ENCODE measurements at regions not wholly inside any gene's neighbourhood (a gene's known extent, or its start where the extent isn't known, plus 50 kb on each side); places are given as distances from the start of the nearest gene placed in this dataset.
A peak's percentile ranks its signal among the peaks of the same experiment; 100 is the strongest.
"Not testable (repeated sequence)": the region's sequence is repeated elsewhere in the genome, so short reads cannot be mapped to it uniquely, and the experiment has no call there.

DNA sequence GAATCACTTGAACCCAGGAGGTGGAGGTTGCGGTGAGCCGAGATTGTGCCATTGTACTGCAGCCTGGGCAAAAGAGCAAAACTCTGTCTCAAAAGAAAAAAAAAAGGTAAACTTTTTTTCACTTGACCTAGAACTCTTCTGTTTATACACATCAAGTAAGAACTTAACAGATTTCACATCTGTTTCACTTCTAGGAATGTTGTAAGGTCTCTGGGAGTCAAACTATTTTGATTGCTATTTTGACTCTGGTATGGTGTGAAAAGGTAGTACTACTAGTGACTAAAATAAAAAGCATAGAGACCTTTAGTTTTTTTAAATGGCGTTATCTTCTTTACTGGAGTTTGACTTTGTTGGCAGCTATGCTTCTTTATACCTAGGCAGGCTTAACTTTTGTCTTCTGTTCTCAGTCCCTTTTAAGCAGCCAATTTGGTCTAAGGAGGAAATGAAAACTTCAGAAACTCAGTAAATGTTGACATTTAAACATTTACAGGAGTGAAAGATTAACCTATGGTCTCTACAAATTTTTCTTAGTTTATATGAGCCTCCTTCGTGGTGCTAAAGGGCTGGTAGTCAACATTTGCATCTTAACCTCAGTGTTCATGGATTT, 84.7 kb downstream of the METTL2B start:
- H3K9ac ChIP-seq (ENCODE audit: low read length in 3 of 3), result not testable (repeated sequence)

GRCh38 chr7:128562795-128563194, 86.2 kb downstream of the METTL2B start:
- H3K27ac ChIP-seq (ENCODE audit: low read depth in 2 of 2, low read length in 2 of 2); H3K9ac ChIP-seq (ENCODE audit: low read length in 3 of 3); FAIRE-seq; DNase-seq; H3K4me1 ChIP-seq (ENCODE audit: control insufficient read depth in 2 of 3, insufficient read depth in 2 of 3, low read depth in 1 of 3, low read length in 3 of 3); intact Hi-C loops (cut with DNase I); H3K9me3 ChIP-seq (ENCODE audit: control insufficient read depth in 2 of 3, insufficient read depth in 1 of 3, low read length in 3 of 3); H3K27me3 ChIP-seq (ENCODE audit: control insufficient read depth, insufficient read depth, low read length); H3K36me3 ChIP-seq (ENCODE audit: control insufficient read depth in 2 of 3, insufficient read depth in 3 of 3, low read length in 3 of 3); H3K4me3 ChIP-seq (ENCODE audit: low read length in 3 of 3): not testable (repeated sequence)

More for the DNA sequence above, 84.7 kb downstream of the METTL2B start:
- H3K36me3 ChIP-seq (ENCODE audit: control insufficient read depth in 2 of 3, insufficient read depth in 3 of 3, low read length in 3 of 3); intact Hi-C loops (cut with DNase I); H3K9me3 ChIP-seq (ENCODE audit: control insufficient read depth in 2 of 3, insufficient read depth in 1 of 3, low read length in 3 of 3); H3K4me3 ChIP-seq (ENCODE audit: low read length in 3 of 3); FAIRE-seq; H3K27ac ChIP-seq (ENCODE audit: low read depth in 2 of 2, low read length in 2 of 2); H3K27me3 ChIP-seq (ENCODE audit: control insufficient read depth, insufficient read depth, low read length); H3K4me1 ChIP-seq (ENCODE audit: control insufficient read depth in 2 of 3, insufficient read depth in 2 of 3, low read depth in 1 of 3, low read length in 3 of 3): not testable (repeated sequence)
- DNase-seq, result peak in 1 of 5 donors; percentile 14

DNA sequence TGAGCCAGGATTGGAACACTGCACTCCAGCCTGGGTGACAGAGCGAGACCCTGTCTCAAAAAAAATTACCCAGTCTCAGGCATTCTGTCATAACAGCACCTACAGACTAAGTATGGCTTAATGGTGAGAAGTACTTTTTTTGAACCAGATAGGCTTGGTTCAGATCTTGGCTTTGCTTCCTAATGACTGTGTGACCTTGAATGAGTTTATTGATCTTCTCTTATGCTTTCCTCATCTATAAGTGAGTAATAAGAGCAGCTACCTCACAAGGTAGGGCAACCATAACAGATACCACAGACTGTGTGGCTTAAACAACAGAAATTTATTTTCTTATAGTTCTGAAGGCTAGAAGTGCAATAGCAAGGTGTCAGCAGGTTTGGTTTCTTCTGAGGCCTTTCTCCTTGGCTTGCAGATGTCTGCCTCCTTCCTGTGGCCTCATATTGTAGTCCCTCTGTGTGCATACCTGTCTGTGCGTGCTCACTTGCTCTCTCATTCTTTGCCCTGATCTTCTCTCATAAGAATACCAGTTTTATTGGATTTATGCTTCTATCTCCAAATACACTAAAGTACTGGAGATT, 87.7 kb downstream of the METTL2B start:
- H3K4me1 ChIP-seq (ENCODE audit: control insufficient read depth in 2 of 3, insufficient read depth in 2 of 3, low read depth in 1 of 3, low read length in 3 of 3); H3K9ac ChIP-seq (ENCODE audit: low read length in 3 of 3); DNase-seq; H3K27me3 ChIP-seq (ENCODE audit: control insufficient read depth, insufficient read depth, low read length); intact Hi-C loops (cut with DNase I); FAIRE-seq; H3K9me3 ChIP-seq (ENCODE audit: control insufficient read depth in 2 of 3, insufficient read depth in 1 of 3, low read length in 3 of 3); H3K4me3 ChIP-seq (ENCODE audit: low read length in 3 of 3); H3K36me3 ChIP-seq (ENCODE audit: control insufficient read depth in 2 of 3, insufficient read depth in 3 of 3, low read length in 3 of 3); H3K27ac ChIP-seq (ENCODE audit: low read depth in 2 of 2, low read length in 2 of 2): not testable (repeated sequence)

DNA sequence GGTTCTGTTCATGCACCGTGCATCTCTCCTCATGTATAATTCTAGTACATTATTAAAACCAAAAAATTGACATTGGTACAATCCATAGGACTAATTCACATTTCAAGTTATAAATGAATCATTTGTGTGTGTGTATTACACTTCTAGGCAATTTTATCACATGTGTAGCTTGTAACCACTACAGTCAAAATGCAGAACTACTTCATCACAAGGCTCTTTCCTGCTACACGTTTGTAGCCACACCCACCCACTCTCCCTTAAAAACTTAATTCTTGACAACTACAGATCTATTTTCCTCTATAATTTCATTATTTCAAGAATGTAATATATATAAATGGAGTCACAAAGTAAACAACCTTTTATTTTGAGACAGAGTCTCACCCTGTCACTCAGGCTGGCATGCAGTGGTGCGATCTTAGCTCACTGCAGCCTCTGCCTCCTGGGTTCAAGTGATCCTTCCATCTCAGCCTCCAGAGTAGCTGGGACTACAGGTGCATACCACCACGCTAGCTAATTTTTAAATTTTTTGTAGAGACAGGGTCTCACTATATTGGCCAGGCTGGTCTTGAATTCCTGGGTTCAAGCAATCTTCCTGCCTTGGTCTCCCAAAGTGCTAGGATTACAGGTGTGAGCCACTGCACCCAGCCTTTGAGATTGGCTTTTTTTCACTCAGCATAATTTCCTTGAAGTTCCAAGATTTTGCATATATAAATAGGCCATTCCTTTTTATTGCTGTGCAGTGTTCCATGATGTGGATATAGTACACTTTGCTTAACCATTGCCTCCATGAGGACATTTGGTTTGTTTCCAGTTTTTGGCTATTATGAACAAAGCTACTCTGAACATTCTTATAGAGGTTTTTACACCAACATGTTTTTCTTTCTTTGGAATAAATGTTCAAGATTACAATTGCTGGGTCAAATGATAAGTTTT, 88.7 kb downstream of the METTL2B start:
- H3K27ac ChIP-seq (ENCODE audit: low read depth in 2 of 2, low read length in 2 of 2); FAIRE-seq; H3K4me1 ChIP-seq (ENCODE audit: control insufficient read depth in 2 of 3, insufficient read depth in 2 of 3, low read depth in 1 of 3, low read length in 3 of 3); H3K9me3 ChIP-seq (ENCODE audit: control insufficient read depth in 2 of 3, insufficient read depth in 1 of 3, low read length in 3 of 3); H3K9ac ChIP-seq (ENCODE audit: low read length in 3 of 3); intact Hi-C loops (cut with DNase I); DNase-seq; H3K4me3 ChIP-seq (ENCODE audit: low read length in 3 of 3); H3K36me3 ChIP-seq (ENCODE audit: control insufficient read depth in 2 of 3, insufficient read depth in 3 of 3, low read length in 3 of 3); H3K27me3 ChIP-seq (ENCODE audit: control insufficient read depth, insufficient read depth, low read length): not testable (repeated sequence)

DNA sequence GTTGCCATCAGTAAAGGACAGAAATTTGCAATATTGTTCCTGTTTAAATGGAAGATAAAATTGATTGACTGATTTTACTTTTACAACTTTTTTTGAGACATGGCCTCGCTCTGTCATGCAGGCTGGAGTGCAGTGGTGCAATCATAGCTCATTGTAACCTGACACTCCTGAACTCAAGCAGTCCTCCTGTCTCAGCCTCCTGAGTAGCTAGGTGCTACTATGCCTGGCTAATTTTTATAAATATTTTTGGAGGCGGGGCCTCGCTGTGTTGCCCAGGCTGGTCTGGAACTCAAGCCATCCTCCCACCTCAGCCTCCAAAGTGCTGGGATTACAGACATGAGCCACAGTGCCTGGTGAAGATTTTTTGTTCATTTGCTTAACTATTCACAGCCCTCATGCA, 96.8 kb upstream of the GARIN1A start:
- H3K9ac ChIP-seq (ENCODE audit: low read length in 3 of 3); H3K9me3 ChIP-seq (ENCODE audit: control insufficient read depth in 2 of 3, insufficient read depth in 1 of 3, low read length in 3 of 3); H3K36me3 ChIP-seq (ENCODE audit: control insufficient read depth in 2 of 3, insufficient read depth in 3 of 3, low read length in 3 of 3); H3K4me1 ChIP-seq (ENCODE audit: control insufficient read depth in 2 of 3, insufficient read depth in 2 of 3, low read depth in 1 of 3, low read length in 3 of 3); DNase-seq; H3K27me3 ChIP-seq (ENCODE audit: control insufficient read depth, insufficient read depth, low read length); intact Hi-C loops (cut with DNase I); H3K4me3 ChIP-seq (ENCODE audit: low read length in 3 of 3); FAIRE-seq; H3K27ac ChIP-seq (ENCODE audit: low read depth in 2 of 2, low read length in 2 of 2): not testable (repeated sequence)

GRCh38 chr7:128576953-128577352, 95.1 kb upstream of the GARIN1A start:
- H3K27me3 ChIP-seq (ENCODE audit: control insufficient read depth, insufficient read depth, low read length); intact Hi-C loops (cut with DNase I); H3K27ac ChIP-seq (ENCODE audit: low read depth in 2 of 2, low read length in 2 of 2); H3K9me3 ChIP-seq (ENCODE audit: control insufficient read depth in 2 of 3, insufficient read depth in 1 of 3, low read length in 3 of 3); H3K9ac ChIP-seq (ENCODE audit: low read length in 3 of 3); H3K4me1 ChIP-seq (ENCODE audit: control insufficient read depth in 2 of 3, insufficient read depth in 2 of 3, low read depth in 1 of 3, low read length in 3 of 3); DNase-seq; FAIRE-seq; H3K36me3 ChIP-seq (ENCODE audit: control insufficient read depth in 2 of 3, insufficient read depth in 3 of 3, low read length in 3 of 3); H3K4me3 ChIP-seq (ENCODE audit: low read length in 3 of 3): not testable (repeated sequence)

GRCh38 chr7:128579843-128580242, 92.2 kb upstream of the GARIN1A start:
- DNase-seq, FAIRE-seq: not testable (repeated sequence)

DNA sequence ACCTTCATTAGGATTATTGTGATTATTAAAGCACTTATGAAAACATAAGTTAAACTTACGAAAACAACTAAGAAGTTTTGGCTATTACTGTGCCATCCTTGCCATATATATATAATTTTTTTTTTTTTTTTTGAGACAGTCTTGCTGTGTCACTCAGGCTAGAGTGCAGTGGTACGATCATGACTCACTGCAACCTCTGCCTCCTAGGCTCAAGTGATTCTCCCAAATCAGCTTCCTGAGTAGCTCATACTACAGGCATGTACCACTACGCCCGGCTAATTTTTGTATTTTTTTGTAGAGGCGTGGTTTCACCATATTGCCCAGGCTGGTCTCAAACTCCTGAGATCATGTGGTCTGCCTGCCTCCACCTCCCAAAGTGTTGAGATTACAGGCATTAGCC, 91.0 kb upstream of the GARIN1A start:
- H3K36me3 ChIP-seq (ENCODE audit: control insufficient read depth in 2 of 3, insufficient read depth in 3 of 3, low read length in 3 of 3); intact Hi-C loops (cut with DNase I); H3K27ac ChIP-seq (ENCODE audit: low read depth in 2 of 2, low read length in 2 of 2); H3K27me3 ChIP-seq (ENCODE audit: control insufficient read depth, insufficient read depth, low read length); DNase-seq; H3K4me3 ChIP-seq (ENCODE audit: low read length in 3 of 3); H3K9ac ChIP-seq (ENCODE audit: low read length in 3 of 3); H3K4me1 ChIP-seq (ENCODE audit: control insufficient read depth in 2 of 3, insufficient read depth in 2 of 3, low read depth in 1 of 3, low read length in 3 of 3); FAIRE-seq; H3K9me3 ChIP-seq (ENCODE audit: control insufficient read depth in 2 of 3, insufficient read depth in 1 of 3, low read length in 3 of 3): not testable (repeated sequence)

More at GRCh38 chr7:128579843-128580242, 92.2 kb upstream of the GARIN1A start:
- H3K9ac ChIP-seq (ENCODE audit: low read length in 3 of 3); H3K27ac ChIP-seq (ENCODE audit: low read depth in 2 of 2, low read length in 2 of 2); H3K36me3 ChIP-seq (ENCODE audit: control insufficient read depth in 2 of 3, insufficient read depth in 3 of 3, low read length in 3 of 3); H3K9me3 ChIP-seq (ENCODE audit: control insufficient read depth in 2 of 3, insufficient read depth in 1 of 3, low read length in 3 of 3); intact Hi-C loops (cut with DNase I); H3K4me3 ChIP-seq (ENCODE audit: low read length in 3 of 3); H3K4me1 ChIP-seq (ENCODE audit: control insufficient read depth in 2 of 3, insufficient read depth in 2 of 3, low read depth in 1 of 3, low read length in 3 of 3); H3K27me3 ChIP-seq (ENCODE audit: control insufficient read depth, insufficient read depth, low read length): not testable (repeated sequence)

All from kidney (tissue), 10 donors.